Astrocyte (in vitro differentiated cells and primary cell): ENCODE measurements at regions not wholly inside any gene's neighbourhood (a gene's known extent, or its start where the extent isn't known, plus 50 kb on each side); places are given as distances from the start of the nearest gene placed in this dataset.

Source experiments
- DNase-seq: peaks from one replicate; pipeline ENCODE4 v3.0.0-alpha.2; 2010; ENCODE audit warnings: low read depth
- FAIRE-seq: peaks from 2 replicates; lab custom pipeline; 2011; peaks lifted over from hg19 to GRCh38; lab: Jason Lieb, UNC
- H2AFZ ChIP-seq: 2 replicates; pipeline ENCODE4 v1.6.0; 2012; ENCODE audit warnings: low read depth, low read length, inconsistent platforms
- H3K27ac ChIP-seq: 2 replicates; pipeline ENCODE4 v1.5.1; 2011; ENCODE audit warnings: low read depth, low read length, inconsistent platforms
- H3K27me3 ChIP-seq: 2 replicates; pipeline ENCODE4 v1.6.0; 2011; ENCODE audit warnings: low read length, inconsistent platforms; ENCODE audit not compliant: insufficient read depth
- H3K36me3 ChIP-seq: 2 replicates; pipeline ENCODE4 v1.5.1; 2011; ENCODE audit warnings: low read length, inconsistent platforms; ENCODE audit not compliant: insufficient read depth
- H3K4me1 ChIP-seq: 2 replicates; pipeline ENCODE4 v1.5.1; 2011; ENCODE audit warnings: low read length, inconsistent platforms; ENCODE audit not compliant: insufficient read depth
- H3K4me2 ChIP-seq: 2 replicates; pipeline ENCODE4 v1.6.0; 2012; ENCODE audit warnings: low read length, inconsistent platforms
- H3K4me3 ChIP-seq: 2 replicates; pipeline ENCODE4 v1.5.1; 2011; ENCODE audit warnings: low read depth, mild to moderate bottlenecking, low read length, inconsistent platforms; ENCODE audit not compliant: insufficient read depth
- H3K79me2 ChIP-seq: 2 replicates; pipeline ENCODE4 v1.6.0; 2012; ENCODE audit warnings: mild to moderate bottlenecking, low read length, inconsistent platforms; ENCODE audit not compliant: insufficient read depth
- H3K9ac ChIP-seq: 2 replicates; pipeline ENCODE4 v1.6.0; 2012; ENCODE audit warnings: mild to moderate bottlenecking, low read length, inconsistent platforms
- H3K9me3 ChIP-seq: 2 replicates; pipeline ENCODE4 v1.5.1; 2012; ENCODE audit warnings: low read depth, mild to moderate bottlenecking, low read length, inconsistent platforms; ENCODE audit not compliant: insufficient read depth
- H4K20me1 ChIP-seq: 2 replicates; pipeline ENCODE4 v1.6.0; 2012; ENCODE audit warnings: low read length, inconsistent platforms; ENCODE audit not compliant: insufficient read depth
- H3K27ac Mint-ChIP-seq: one replicate; pipeline ENCODE4 v1.8.0; 2021; ENCODE audit warnings: mild to moderate bottlenecking, mixed read lengths; ENCODE audit not compliant: unreplicated experiment
- H3K27me3 Mint-ChIP-seq: one replicate; pipeline ENCODE4 v1.8.0; 2021; ENCODE audit warnings: low read depth, mixed read lengths; ENCODE audit not compliant: unreplicated experiment
- H3K36me3 Mint-ChIP-seq: one replicate; pipeline ENCODE4 v1.8.0; 2021; ENCODE audit warnings: low read depth, mixed read lengths; ENCODE audit not compliant: unreplicated experiment
- H3K4me1 Mint-ChIP-seq: one replicate; pipeline ENCODE4 v1.8.0; 2021; ENCODE audit warnings: low read depth, mixed read lengths; ENCODE audit not compliant: unreplicated experiment
- H3K4me3 Mint-ChIP-seq: one replicate; pipeline ENCODE4 v1.8.0; 2021; ENCODE audit warnings: mild to moderate bottlenecking, moderate library complexity, mixed read lengths; ENCODE audit not compliant: unreplicated experiment
- H3K9me3 Mint-ChIP-seq: one replicate; pipeline ENCODE4 v1.8.0; 2021; ENCODE audit warnings: mild to moderate bottlenecking, mixed read lengths; ENCODE audit not compliant: unreplicated experiment
- EZH2 ChIP-seq: IDR thresholded peaks from 2 replicates; pipeline ENCODE4 v1.6.1; 2012; ENCODE audit warnings: mild to moderate bottlenecking, low read length, inconsistent platforms; ENCODE audit not compliant: insufficient read depth
- TF ChIP-seq, protein P1 (sequence below): IDR thresholded peaks from 2 replicates; pipeline ENCODE4 v1.5.1; 2011; ENCODE audit warnings: low read depth, mild to moderate bottlenecking, inconsistent platforms, low read length, moderate library complexity; ENCODE audit not compliant: insufficient read depth

DNA sequence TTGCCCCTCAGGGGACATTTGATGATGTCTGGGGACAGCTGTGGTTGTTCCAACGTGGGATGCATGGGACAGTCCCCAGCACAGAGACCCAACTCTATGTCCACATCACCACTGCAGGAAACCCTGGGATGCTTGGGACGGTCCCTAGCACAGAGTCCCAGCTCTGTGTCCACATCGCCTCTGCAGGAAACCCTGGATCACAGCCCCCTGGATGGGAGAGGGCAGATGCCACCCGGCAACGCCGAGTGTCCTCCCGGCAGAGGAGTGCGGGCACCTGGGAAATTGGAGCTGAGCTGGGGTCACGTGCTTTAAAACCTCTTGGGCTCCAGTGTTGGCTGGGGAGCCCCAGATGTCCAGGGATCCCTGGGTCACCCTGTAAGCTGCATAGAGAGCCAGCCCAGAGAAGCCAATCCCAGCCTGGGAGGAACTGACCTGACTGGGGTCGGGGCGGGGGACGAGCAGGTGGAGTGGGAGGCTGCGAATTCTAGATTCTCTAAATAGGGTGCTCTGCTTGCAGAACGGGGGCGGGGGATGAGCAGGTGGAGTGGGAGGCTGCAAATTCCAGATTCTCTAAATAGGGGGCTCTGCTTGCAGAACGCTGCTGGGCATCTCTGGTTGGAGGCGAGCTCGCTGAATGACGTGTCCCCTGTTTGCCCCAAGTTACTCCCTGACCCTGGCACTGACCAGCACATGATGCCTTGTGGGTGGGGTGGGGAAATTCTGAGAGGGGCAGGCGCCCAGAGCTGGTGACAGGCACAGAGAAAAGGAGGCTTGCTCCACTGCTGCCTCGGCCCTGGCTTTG lies 1197.8 kb downstream of the BRD1 start:
- H3K9me3 ChIP-seq, result no peaks in the 10 kb centered on the region
- FAIRE-seq, result no peak

DNA sequence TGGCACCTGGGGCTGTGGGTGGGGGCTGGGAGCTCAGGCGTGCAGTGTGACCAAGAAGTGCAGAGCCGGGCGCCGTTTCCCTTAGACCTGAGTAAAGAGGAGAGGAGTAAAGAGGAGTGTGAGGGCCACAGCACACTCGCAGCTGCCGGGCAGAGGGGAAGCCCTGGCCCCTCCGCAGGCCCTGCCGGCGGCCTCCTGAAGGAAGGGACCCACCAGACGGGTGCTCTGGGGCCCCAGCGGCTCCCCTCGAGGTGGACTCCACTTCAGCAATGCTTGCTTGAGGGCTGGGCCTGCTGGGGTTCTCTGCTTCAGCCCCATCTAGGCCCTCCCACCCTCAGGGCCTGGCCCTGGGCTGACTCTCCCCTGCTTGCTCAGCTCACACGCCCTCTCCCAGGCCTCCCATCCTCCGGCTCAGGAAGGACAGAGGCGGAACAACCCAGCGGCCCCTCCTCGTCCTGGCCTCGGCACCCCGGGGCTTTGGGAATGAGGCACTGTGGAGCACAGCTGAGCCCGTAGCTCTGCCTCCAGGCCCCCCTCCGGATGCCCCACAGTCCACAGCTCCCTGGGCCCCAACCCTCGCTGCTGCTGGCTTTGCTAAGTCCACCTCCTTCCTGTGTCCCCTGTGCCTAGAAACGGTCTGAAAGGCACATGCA lies 1198.7 kb downstream of the BRD1 start:
- FAIRE-seq (no peak), DNase-seq (no peak)
- peaks cover 11% of the 10 kb centered on the region for H3K4me1 ChIP-seq
- no peak overlapping the region for H2AFZ ChIP-seq
- no peaks in the 10 kb centered on the region for H3K9me3 ChIP-seq
- no peaks in the 10 kb centered on the region for H3K36me3 ChIP-seq
- H4K20me1 ChIP-seq, result peaks cover 9% of the 10 kb centered on the region
- peaks cover 11% of the 10 kb centered on the region for H3K27me3 Mint-ChIP-seq
- H3K27ac ChIP-seq, result no peak overlapping the region
- no peaks in the 10 kb centered on the region for H3K9me3 Mint-ChIP-seq
- H3K27me3 ChIP-seq, result no peaks in the 10 kb centered on the region
- H3K4me3 ChIP-seq, result no peak overlapping the region
- H3K9ac ChIP-seq, result no peak overlapping the region
- no peak overlapping the region for H3K27ac Mint-ChIP-seq
- no peaks in the 10 kb centered on the region for H3K36me3 Mint-ChIP-seq
- H3K4me3 Mint-ChIP-seq, result no peak overlapping the region
- H3K79me2 ChIP-seq, result no peaks in the 10 kb centered on the region
- H3K4me2 ChIP-seq, result no peak overlapping the region
- peaks cover 7% of the 10 kb centered on the region for H3K4me1 Mint-ChIP-seq
- TF ChIP-seq, protein P1, sequence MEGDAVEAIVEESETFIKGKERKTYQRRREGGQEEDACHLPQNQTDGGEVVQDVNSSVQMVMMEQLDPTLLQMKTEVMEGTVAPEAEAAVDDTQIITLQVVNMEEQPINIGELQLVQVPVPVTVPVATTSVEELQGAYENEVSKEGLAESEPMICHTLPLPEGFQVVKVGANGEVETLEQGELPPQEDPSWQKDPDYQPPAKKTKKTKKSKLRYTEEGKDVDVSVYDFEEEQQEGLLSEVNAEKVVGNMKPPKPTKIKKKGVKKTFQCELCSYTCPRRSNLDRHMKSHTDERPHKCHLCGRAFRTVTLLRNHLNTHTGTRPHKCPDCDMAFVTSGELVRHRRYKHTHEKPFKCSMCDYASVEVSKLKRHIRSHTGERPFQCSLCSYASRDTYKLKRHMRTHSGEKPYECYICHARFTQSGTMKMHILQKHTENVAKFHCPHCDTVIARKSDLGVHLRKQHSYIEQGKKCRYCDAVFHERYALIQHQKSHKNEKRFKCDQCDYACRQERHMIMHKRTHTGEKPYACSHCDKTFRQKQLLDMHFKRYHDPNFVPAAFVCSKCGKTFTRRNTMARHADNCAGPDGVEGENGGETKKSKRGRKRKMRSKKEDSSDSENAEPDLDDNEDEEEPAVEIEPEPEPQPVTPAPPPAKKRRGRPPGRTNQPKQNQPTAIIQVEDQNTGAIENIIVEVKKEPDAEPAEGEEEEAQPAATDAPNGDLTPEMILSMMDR, result no peak
- no peak for TF ChIP-seq EZH2

More for the DNA sequence above, 1197.8 kb downstream of the BRD1 start:
- H3K9ac ChIP-seq, result no peak overlapping the region
- Mint-ChIP-seq H3K4me3 (no peak overlapping the region), H3K36me3 (no peaks in the 10 kb centered on the region), H3K4me1 (peaks cover 7% of the 10 kb centered on the region), H3K27me3 (peaks cover 11% of the 10 kb centered on the region), H3K27ac (no peak overlapping the region), H3K9me3 (no peaks in the 10 kb centered on the region)
- H3K4me3 ChIP-seq, result no peak overlapping the region
- no peak for DNase-seq
- H3K27ac ChIP-seq, result no peak overlapping the region
- H3K4me1 ChIP-seq, result peaks cover 11% of the 10 kb centered on the region
- peaks cover 9% of the 10 kb centered on the region for H4K20me1 ChIP-seq
- H3K4me2 ChIP-seq, result no peak overlapping the region
- TF ChIP-seq EZH2, result no peak
- TF ChIP-seq, protein P1, result no peak
- H2AFZ ChIP-seq, result no peak overlapping the region
- no peaks in the 10 kb centered on the region for H3K27me3 ChIP-seq
- no peaks in the 10 kb centered on the region for H3K79me2 ChIP-seq
- no peaks in the 10 kb centered on the region for H3K36me3 ChIP-seq
